ENCODE measurements at regions not wholly inside any gene's neighbourhood (a gene's known extent, or its start where the extent isn't known, plus 50 kb on each side); places are given as distances from the start of the nearest gene placed in this dataset.

- H3K4me3 Mint-ChIP-seq: no peak overlapping the region
- H3K9me3 Mint-ChIP-seq: no peaks in the 10 kb centered on the region
- no peak for DNase-seq
- no peaks in the 10 kb centered on the region for H3K36me3 Mint-ChIP-seq
- ChIA-PET CTCF (no interaction called here), POLR2A (no interaction called here)
- H3K4me1 Mint-ChIP-seq (ENCODE audit: low read depth): no peaks in the 10 kb centered on the region
- intact Hi-C loops (cut with micrococcal nuclease): no loop called here
- H3K27ac Mint-ChIP-seq: no peak overlapping the region
- H3K27me3 Mint-ChIP-seq: peaks cover 15% of the 10 kb centered on the region
Measured at GRCh38 chr11:134683860-134684259, 271.8 kb upstream of the B3GAT1 start.

DNA sequence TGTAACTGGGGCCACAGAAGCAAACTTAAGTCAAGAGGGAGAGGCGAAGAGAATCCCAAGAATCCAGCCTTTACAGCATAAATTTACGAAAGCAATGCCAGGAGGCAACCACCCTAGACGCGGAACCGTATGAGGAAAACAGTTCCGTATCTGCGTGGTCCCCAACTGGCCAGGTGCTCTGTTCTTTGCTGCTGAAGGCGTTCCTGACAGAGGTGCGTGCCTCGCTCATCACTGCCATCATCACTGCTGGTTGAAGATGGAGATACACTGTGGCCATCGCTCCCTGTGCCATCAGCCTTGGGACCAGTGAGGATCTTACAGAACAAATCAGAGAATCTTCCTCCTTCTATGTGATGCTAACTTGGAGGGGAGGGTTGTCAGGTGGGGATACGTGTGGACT, 270.5 kb upstream of the B3GAT1 start:
- DNase-seq: no peak
- intact Hi-C loops (cut with micrococcal nuclease): no loop called here
- Mint-ChIP-seq H3K4me1 (ENCODE audit: low read depth) (no peaks in the 10 kb centered on the region), H3K27ac (no peak overlapping the region), H3K9me3 (no peaks in the 10 kb centered on the region), H3K36me3 (no peaks in the 10 kb centered on the region), H3K27me3 (peaks cover 13% of the 10 kb centered on the region), H3K4me3 (no peak overlapping the region)
- ChIA-PET POLR2A (no interaction called here), CTCF (no interaction called here)

- Mint-ChIP-seq H3K4me3 (no peak overlapping the region), H3K9me3 (no peaks in the 10 kb centered on the region), H3K36me3 (no peaks in the 10 kb centered on the region), H3K4me1 (ENCODE audit: low read depth) (no peaks in the 10 kb centered on the region), H3K27ac (no peak overlapping the region), H3K27me3 (peaks cover 11% of the 10 kb centered on the region)
- CTCF ChIA-PET: no interaction called here
- intact Hi-C loops (cut with micrococcal nuclease): no loop called here
- DNase-seq: no peak
- POLR2A ChIA-PET: no interaction called here
Measured at GRCh38 chr11:134679592-134679991, 267.6 kb upstream of the B3GAT1 start.

GRCh38 chr11:134678744-134679143, 266.7 kb upstream of the B3GAT1 start:
- intact Hi-C loops (cut with micrococcal nuclease): no loop called here
- CTCF ChIA-PET: no interaction called here
- no peak overlapping the region for H3K4me3 Mint-ChIP-seq

DNA sequence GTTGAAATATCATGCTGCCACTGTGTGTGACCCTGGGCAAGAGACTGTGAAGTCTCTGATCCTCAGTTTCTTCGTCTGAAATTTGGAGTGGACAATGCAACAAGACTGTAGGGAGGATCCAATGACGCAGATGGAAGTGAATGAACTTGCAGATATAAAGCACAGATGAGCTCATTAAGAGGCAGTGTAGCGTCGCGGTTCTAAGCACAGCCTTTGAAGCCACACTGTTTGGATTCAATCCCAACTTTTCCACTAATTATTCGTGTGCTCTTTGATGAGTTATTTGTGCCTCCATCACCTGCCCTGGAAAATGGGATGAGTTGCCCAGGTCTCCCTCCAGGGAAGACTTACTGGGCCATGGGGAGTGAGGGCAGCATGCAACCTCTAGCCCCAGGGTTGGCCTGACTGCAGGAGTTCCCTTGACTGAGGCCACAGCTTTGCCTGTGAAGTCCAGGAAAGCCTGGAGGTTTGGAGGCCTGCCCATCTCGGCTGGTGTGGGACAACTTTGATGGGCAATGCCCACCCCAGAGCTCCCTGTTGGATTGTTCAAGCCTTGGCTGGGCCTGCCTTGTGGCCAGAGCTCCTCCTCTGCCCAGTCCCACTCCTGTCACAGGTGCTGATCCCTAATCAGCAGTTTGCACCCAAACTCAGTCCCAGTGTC, 266.0 kb upstream of the B3GAT1 start:
- Mint-ChIP-seq H3K27me3 (peaks cover 10% of the 10 kb centered on the region), H3K36me3 (no peaks in the 10 kb centered on the region), H3K4me3 (no peak overlapping the region), H3K4me1 (ENCODE audit: low read depth) (no peaks in the 10 kb centered on the region), H3K9me3 (no peaks in the 10 kb centered on the region), H3K27ac (no peak overlapping the region)
- CTCF ChIA-PET: no interaction called here
- intact Hi-C loops (cut with micrococcal nuclease): no loop called here
- POLR2A ChIA-PET: no interaction called here
- DNase-seq: no peak

More at GRCh38 chr11:134678744-134679143, 266.7 kb upstream of the B3GAT1 start:
- H3K36me3 Mint-ChIP-seq: no peaks in the 10 kb centered on the region
- H3K9me3 Mint-ChIP-seq: no peaks in the 10 kb centered on the region
- H3K27ac Mint-ChIP-seq: no peak overlapping the region
- peaks cover 11% of the 10 kb centered on the region for H3K27me3 Mint-ChIP-seq
- POLR2A ChIA-PET: no interaction called here
- no peak for DNase-seq
- no peaks in the 10 kb centered on the region for H3K4me1 Mint-ChIP-seq (ENCODE audit: low read depth)

DNA sequence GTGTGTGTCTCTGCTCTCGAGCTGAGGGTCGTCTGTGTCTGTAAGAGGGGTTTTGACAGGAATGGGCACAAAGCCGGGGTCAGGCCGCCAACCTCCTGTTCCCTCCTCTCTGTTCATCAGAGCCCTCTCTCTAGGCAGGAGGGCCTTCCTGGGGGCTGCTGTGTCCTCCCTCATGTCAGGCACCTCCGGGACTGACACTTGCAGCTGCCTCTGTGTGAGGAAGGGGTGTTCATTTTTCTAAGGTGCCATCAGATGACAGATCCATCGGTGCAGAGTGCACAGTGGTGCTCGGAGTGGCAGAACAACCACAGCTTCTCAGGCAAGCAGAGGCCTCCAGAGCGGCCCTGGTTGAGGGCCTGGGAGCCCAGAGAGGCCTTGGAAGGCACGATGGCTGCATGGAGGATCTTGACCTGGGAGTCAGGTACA, 265.4 kb upstream of the B3GAT1 start:
- peaks cover 7% of the 10 kb centered on the region for H3K27me3 Mint-ChIP-seq
- no peaks in the 10 kb centered on the region for H3K9me3 Mint-ChIP-seq
- H3K27ac Mint-ChIP-seq: no peak overlapping the region
- H3K4me3 Mint-ChIP-seq: no peak overlapping the region
- ChIA-PET POLR2A (no interaction called here), CTCF (no interaction called here)
- H3K36me3 Mint-ChIP-seq: no peaks in the 10 kb centered on the region
- intact Hi-C loops (cut with micrococcal nuclease): no loop called here
- no peaks in the 10 kb centered on the region for H3K4me1 Mint-ChIP-seq (ENCODE audit: low read depth)
- DNase-seq: no peak

DNA sequence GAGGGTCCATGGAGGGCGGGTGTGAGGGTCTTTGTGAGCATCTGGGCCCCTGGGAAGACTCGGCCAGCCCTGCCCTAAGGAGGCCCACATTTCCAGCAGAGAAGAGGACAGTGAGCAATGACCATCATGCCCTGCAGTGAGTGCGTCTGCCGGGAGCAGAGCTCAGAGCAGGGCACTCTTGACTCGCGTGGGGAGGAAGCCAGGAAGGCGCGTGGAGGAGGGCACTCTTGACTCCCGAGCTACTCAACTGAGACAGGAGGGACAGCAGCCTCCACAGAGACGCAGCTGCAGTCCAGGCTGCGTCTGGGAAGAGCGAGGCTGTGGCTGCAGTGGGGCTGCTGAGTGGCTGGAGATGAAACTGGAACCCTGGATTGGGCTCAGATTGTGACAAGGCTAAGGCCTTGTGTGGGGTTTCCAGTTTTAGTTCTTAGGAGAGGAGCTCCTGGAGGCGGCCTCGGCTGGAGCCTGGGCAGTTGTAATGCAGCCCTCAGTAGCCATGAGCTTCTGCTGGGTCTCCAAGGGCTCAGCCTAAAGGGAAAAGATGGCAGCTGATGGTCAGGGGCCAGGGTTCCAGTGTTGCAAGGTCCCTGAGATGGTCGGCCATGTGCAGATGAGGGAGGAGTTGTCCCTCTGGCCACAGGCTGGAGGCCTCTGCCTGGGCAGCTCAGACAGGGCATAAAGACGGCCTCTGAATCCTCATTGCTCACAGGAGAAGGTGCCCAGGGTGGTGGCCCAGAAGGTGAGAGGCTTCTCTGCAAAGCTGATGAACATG, 264.7 kb upstream of the B3GAT1 start:
- intact Hi-C loops (cut with micrococcal nuclease): no loop called here
- Mint-ChIP-seq H3K27me3 (peaks cover 2% of the 10 kb centered on the region), H3K27ac (no peak overlapping the region), H3K9me3 (no peaks in the 10 kb centered on the region), H3K36me3 (no peaks in the 10 kb centered on the region), H3K4me1 (ENCODE audit: low read depth) (no peaks in the 10 kb centered on the region), H3K4me3 (no peak overlapping the region)
- DNase-seq: no peak
- ChIA-PET POLR2A (no interaction called here), CTCF (no interaction called here)

- Mint-ChIP-seq H3K9me3 (no peaks in the 10 kb centered on the region), H3K4me3 (no peak overlapping the region), H3K4me1 (ENCODE audit: low read depth) (no peaks in the 10 kb centered on the region), H3K27ac (no peak overlapping the region), H3K27me3 (peaks cover 2% of the 10 kb centered on the region), H3K36me3 (no peaks in the 10 kb centered on the region)
- ChIA-PET CTCF (no interaction called here), POLR2A (no interaction called here)
- intact Hi-C loops (cut with micrococcal nuclease): no loop called here
- no peak for DNase-seq
Measured at GRCh38 chr11:134675983-134676382, 263.9 kb upstream of the B3GAT1 start.

- Mint-ChIP-seq H3K36me3 (no peaks in the 10 kb centered on the region), H3K4me3 (no peak overlapping the region), H3K27ac (no peak overlapping the region), H3K4me1 (ENCODE audit: low read depth) (no peaks in the 10 kb centered on the region), H3K27me3 (peaks cover 5% of the 10 kb centered on the region), H3K9me3 (no peaks in the 10 kb centered on the region)
- CTCF ChIA-PET: no interaction called here
- POLR2A ChIA-PET: no interaction called here
- intact Hi-C loops (cut with micrococcal nuclease): no loop called here
- DNase-seq: no peak
Measured at GRCh38 chr11:134674974-134675373, 262.9 kb upstream of the B3GAT1 start.

- H3K27ac Mint-ChIP-seq: no peak overlapping the region
- intact Hi-C loops (cut with micrococcal nuclease): no loop called here
- ChIA-PET CTCF (no interaction called here), POLR2A (no interaction called here)
- H3K27me3 Mint-ChIP-seq: peaks cover 14% of the 10 kb centered on the region
- DNase-seq: no peak
- no peak overlapping the region for H3K4me3 Mint-ChIP-seq
- no peaks in the 10 kb centered on the region for H3K9me3 Mint-ChIP-seq
- no peaks in the 10 kb centered on the region for H3K4me1 Mint-ChIP-seq (ENCODE audit: low read depth)
- H3K36me3 Mint-ChIP-seq: no peaks in the 10 kb centered on the region
Measured at GRCh38 chr11:134670961-134671370, 258.9 kb upstream of the B3GAT1 start.

DNA sequence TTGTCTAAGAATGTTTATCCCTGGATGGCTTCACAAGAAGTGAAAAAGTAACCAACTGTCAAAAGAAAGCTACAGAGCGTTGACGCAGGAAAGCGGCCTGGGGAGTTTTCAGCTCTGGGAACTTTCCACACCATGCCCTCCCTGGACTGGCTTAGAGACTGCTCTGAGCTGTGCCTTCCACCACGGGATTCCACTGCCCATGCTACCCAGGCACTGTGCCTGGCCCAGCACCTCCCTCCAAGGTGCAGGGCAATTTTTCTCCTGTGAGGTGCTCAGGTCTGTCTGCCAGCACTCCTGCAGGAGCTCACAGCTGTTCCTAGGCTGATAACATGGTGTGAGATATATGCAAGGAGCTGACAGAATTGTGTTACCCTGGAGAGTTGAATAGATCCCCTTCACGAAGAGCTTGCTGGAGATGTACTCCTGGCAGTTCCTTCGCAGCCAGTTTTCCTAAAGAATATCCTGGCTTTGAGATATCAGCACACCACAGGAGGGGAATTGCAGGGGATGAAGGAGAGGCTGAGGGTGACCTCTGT, 258.3 kb upstream of the B3GAT1 start:
- Mint-ChIP-seq H3K4me1 (ENCODE audit: low read depth) (no peaks in the 10 kb centered on the region), H3K36me3 (no peaks in the 10 kb centered on the region), H3K9me3 (no peaks in the 10 kb centered on the region), H3K4me3 (no peak overlapping the region), H3K27me3 (peaks cover 14% of the 10 kb centered on the region), H3K27ac (no peak overlapping the region)
- ChIA-PET POLR2A (no interaction called here), CTCF (no interaction called here)
- DNase-seq: no peak
- intact Hi-C loops (cut with micrococcal nuclease): no loop called here

- ChIA-PET POLR2A (no interaction called here), CTCF (no interaction called here)
- H3K9me3 Mint-ChIP-seq: no peaks in the 10 kb centered on the region
Measured at GRCh38 chr11:134669796-134670195, 257.8 kb upstream of the B3GAT1 start.

DNA sequence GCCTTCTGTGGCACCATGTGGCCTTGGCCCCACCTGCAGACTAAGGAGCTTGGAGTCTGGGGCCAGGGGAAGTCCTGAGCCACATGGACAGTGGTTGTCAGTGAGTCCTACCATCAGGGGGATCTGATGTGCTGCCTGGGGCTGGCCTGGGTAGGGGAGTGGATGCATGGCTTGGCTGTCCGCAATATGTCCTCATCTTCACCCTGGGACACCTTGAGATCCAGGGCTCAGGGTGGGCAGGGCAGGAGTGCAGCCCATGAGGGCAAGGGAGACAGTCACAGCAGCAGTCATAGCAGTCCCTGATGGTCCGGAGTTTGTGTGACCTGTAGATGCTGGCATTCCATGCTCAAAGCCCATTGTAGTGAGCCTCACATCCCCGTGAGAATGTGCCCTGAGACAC, 256.8 kb upstream of the B3GAT1 start:
- no peak for DNase-seq
- Mint-ChIP-seq H3K36me3 (no peaks in the 10 kb centered on the region), H3K27me3 (peaks cover 16% of the 10 kb centered on the region), H3K4me1 (ENCODE audit: low read depth) (no peaks in the 10 kb centered on the region), H3K4me3 (no peak overlapping the region), H3K9me3 (no peaks in the 10 kb centered on the region), H3K27ac (no peak overlapping the region)
- ChIA-PET CTCF (no interaction called here), POLR2A (no interaction called here)
- intact Hi-C loops (cut with micrococcal nuclease): no loop called here

More at GRCh38 chr11:134669796-134670195, 257.8 kb upstream of the B3GAT1 start:
- Mint-ChIP-seq H3K27ac (no peak overlapping the region), H3K4me1 (ENCODE audit: low read depth) (no peaks in the 10 kb centered on the region), H3K4me3 (no peak overlapping the region), H3K36me3 (no peaks in the 10 kb centered on the region), H3K27me3 (peaks cover 14% of the 10 kb centered on the region)
- intact Hi-C loops (cut with micrococcal nuclease): no loop called here
- no peak for DNase-seq

All from activated CD4-positive, alpha-beta memory T cell treated with anti-CD3 and anti-CD28 coated beads for 36 hours (primary cell).